CD14-positive monocyte (primary cell): ENCODE measurements at regions not wholly inside any gene's neighbourhood (a gene's known extent, or its start where the extent isn't known, plus 50 kb on each side); places are given as distances from the start of the nearest gene placed in this dataset.
A peak's percentile ranks its signal among the peaks of the same experiment; 100 is the strongest.

ENCODE experiments used
- DNase-seq, 3 donors: peaks; one replicate each; pipeline ENCODE4 v3.0.0-alpha.2; 2011 to 2022
- H2AFZ ChIP-seq: 2 replicates; pipeline ENCODE4 v1.6.0; 2012; ENCODE audit warnings: mild to moderate bottlenecking, low read depth, low read length, inconsistent platforms; ENCODE audit not compliant: insufficient read depth, poor library complexity, severe bottlenecking
- H3K27ac ChIP-seq, 2 donors: 1 replicate in 1 of 2; 2 replicates in 1 of 2; pipeline ENCODE4 v1.5.1; 2012 to 2013; ENCODE audit warnings: low read length in 2 of 2, control low read depth in 1 of 2, inconsistent platforms in 1 of 2, low read depth in 1 of 2, mild to moderate bottlenecking in 1 of 2
- H3K27me3 ChIP-seq, 2 donors: one replicate each; pipeline versions ENCODE4 v1.6.0 to v1.6.1; 2011 to 2013; ENCODE audit warnings: low read length in 2 of 2; ENCODE audit not compliant: control insufficient read depth in 2 of 2, insufficient read depth in 2 of 2
- H3K36me3 ChIP-seq, 2 donors: replicated peaks in 1 of 2; 1 replicate in 1 of 2; 2 replicates in 1 of 2; pipeline versions ENCODE4 v1.5.1 to v1.6.1; 2012 to 2013; ENCODE audit warnings: low read length in 2 of 2, control low read depth in 1 of 2, inconsistent platforms in 1 of 2, mild to moderate bottlenecking in 1 of 2; ENCODE audit not compliant: insufficient read depth in 2 of 2, control insufficient read depth in 1 of 2
- H3K4me1 ChIP-seq, 2 donors: 1 replicate in 1 of 2; 2 replicates in 1 of 2; pipeline versions ENCODE4 v1.5.1 to v1.6.1; 2012 to 2013; ENCODE audit warnings: low read length in 2 of 2, control low read depth in 1 of 2, inconsistent platforms in 1 of 2, mild to moderate bottlenecking in 1 of 2, moderate library complexity in 1 of 2; ENCODE audit not compliant: insufficient read depth in 2 of 2, control insufficient read depth in 1 of 2
- H3K4me2 ChIP-seq: replicated peaks from 2 replicates; pipeline ENCODE3; 2012; ENCODE audit warnings: low read length, moderate library complexity, mild to moderate bottlenecking; ENCODE audit not compliant: poor library complexity, severe bottlenecking; ENCODE audit errors: extremely low read depth
- H3K4me3 ChIP-seq, 3 experiments: fragments of 200-600 bp in 1 of 3; sonication (generic) in 1 of 3; replicated peaks in 1 of 3; 1 replicate in 2 of 3; 2 replicates in 1 of 3; pipeline ENCODE4 v1.5.1; 2011 to 2013; ENCODE audit warnings: low read length in 3 of 3, mild to moderate bottlenecking in 3 of 3, control low read depth in 2 of 3, low read depth in 2 of 3, inconsistent platforms in 1 of 3, moderate library complexity in 1 of 3
- H3K79me2 ChIP-seq: 2 replicates; pipeline ENCODE4 v1.6.0; 2012; ENCODE audit warnings: mild to moderate bottlenecking, control low read depth, inconsistent platforms, low read length, moderate library complexity; ENCODE audit not compliant: insufficient read depth
- H3K9ac ChIP-seq: 2 replicates; pipeline ENCODE4 v1.6.0; 2017; ENCODE audit warnings: low read length, mild to moderate bottlenecking; ENCODE audit not compliant: insufficient read depth, poor library complexity, severe bottlenecking
- H3K9me3 ChIP-seq, 2 donors: replicated peaks in 1 of 2; 1 replicate in 1 of 2; 2 replicates in 1 of 2; pipeline versions ENCODE4 v1.5.1 to v1.6.1; 2012 to 2013; ENCODE audit warnings: low read length in 2 of 2, control low read depth in 1 of 2; ENCODE audit not compliant: control insufficient read depth in 1 of 2, insufficient read depth in 1 of 2
- H4K20me1 ChIP-seq: 2 replicates; pipeline ENCODE4 v1.6.0; 2012; ENCODE audit warnings: mild to moderate bottlenecking, low read length, control low read depth, moderate library complexity; ENCODE audit not compliant: insufficient read depth
- H3K27ac Mint-ChIP-seq, 7 donors: one replicate each; pipeline ENCODE4 v1.8.0; 2020; ENCODE audit warnings: mild to moderate bottlenecking in 7 of 7, mixed read lengths in 7 of 7, moderate library complexity in 6 of 7, inconsistent platforms in 2 of 7
- H3K27me3 Mint-ChIP-seq, 3 donors: one replicate each; pipeline ENCODE4 v1.8.0; 2021 to 2022; ENCODE audit warnings: low read depth in 3 of 3, mild to moderate bottlenecking in 3 of 3, mixed read lengths in 3 of 3, moderate library complexity in 3 of 3, inconsistent platforms in 1 of 3
- H3K36me3 Mint-ChIP-seq, 2 donors: one replicate each; pipeline ENCODE4 v1.8.0; 2020; ENCODE audit warnings: mixed read lengths in 2 of 2, inconsistent platforms in 1 of 2, mild to moderate bottlenecking in 1 of 2
- H3K4me1 Mint-ChIP-seq: one replicate; pipeline ENCODE4 v1.8.0; 2020; ENCODE audit warnings: mild to moderate bottlenecking, mixed read lengths
- H3K4me3 Mint-ChIP-seq, 2 donors: one replicate each; pipeline ENCODE4 v1.8.0; 2020; ENCODE audit warnings: mild to moderate bottlenecking in 2 of 2, mixed read lengths in 2 of 2, moderate library complexity in 1 of 2
- H3K9me3 Mint-ChIP-seq, 7 donors: one replicate each; pipeline ENCODE4 v1.8.0; 2020 to 2022; ENCODE audit warnings: mixed read lengths in 7 of 7, mild to moderate bottlenecking in 6 of 7, moderate library complexity in 6 of 7, inconsistent platforms in 2 of 7
- WGBS: methylation state at CpG from one replicate; pipeline ENCODE4 v1.1.5; 2013; ENCODE audit warnings: missing lambda C conversion rate; ENCODE audit not compliant: insufficient coverage; 5-methylcytosine and 5-hydroxymethylcytosine counted together
- intact Hi-C, 2 donors: fragments of 100-400 bp; cut with micrococcal nuclease; formaldehyde crosslinking; loops; one replicate each; pipeline versions ENCODE4 v1.15.0 to v1.15.1; 2023
- TF ChIP-seq, protein P1 (sequence below): fragments of 200-600 bp; IDR thresholded peaks from one replicate; pipeline ENCODE4 v1.8.0; 2022; ENCODE audit warnings: antibody characterized with exemption, mild to moderate bottlenecking

DNA sequence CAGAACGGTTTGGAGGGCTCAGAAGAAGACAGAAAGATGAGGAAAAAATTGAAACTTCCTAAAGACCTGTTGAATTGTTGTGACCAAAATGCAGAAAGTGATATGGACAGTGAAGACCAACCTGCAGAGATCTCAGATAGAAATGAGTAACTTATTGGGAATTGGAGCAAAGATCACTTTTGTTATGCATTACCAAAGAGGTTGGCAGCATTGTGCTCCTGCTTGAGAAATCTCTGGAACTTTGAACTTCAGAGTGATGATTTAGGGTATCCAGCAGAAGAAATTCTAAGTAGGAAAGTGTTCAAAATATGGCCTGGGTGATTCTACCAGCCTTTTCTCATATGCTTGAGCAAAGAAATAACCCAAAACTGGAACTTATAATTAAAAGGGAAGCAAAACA is 136.0 kb downstream of the GJA1 start:
- no peaks in the 10 kb centered on the region for H3K36me3 ChIP-seq
- intact Hi-C loops: no loop called here
- no peaks in the 10 kb centered on the region for H4K20me1 ChIP-seq
- peaks cover 0 to 11% (median 6%) of the 10 kb centered on the region in 7 donors for H3K9me3 Mint-ChIP-seq
- no peaks in the 10 kb centered on the region for H3K27me3 ChIP-seq
- DNase-seq: no peak
- H3K4me1 Mint-ChIP-seq: peaks cover 12% of the 10 kb centered on the region
- H3K27ac ChIP-seq: no peak overlapping the region
- WGBS: 100% methylated on average over 1 of the region's 1 CpG
- no peaks in the 10 kb centered on the region for H3K36me3 Mint-ChIP-seq
- no peak overlapping the region for H2AFZ ChIP-seq
- no peak overlapping the region for H3K9ac ChIP-seq
- no peak overlapping the region for H3K4me2 ChIP-seq
- H3K79me2 ChIP-seq: no peaks in the 10 kb centered on the region
- no peak overlapping the region for H3K27ac Mint-ChIP-seq
- H3K4me3 ChIP-seq: no peak overlapping the region
- no peak overlapping the region for H3K4me3 Mint-ChIP-seq
- H3K4me1 ChIP-seq: peaks cover 8% of the 10 kb centered on the region in 2 donors
- TF ChIP-seq, protein P1, sequence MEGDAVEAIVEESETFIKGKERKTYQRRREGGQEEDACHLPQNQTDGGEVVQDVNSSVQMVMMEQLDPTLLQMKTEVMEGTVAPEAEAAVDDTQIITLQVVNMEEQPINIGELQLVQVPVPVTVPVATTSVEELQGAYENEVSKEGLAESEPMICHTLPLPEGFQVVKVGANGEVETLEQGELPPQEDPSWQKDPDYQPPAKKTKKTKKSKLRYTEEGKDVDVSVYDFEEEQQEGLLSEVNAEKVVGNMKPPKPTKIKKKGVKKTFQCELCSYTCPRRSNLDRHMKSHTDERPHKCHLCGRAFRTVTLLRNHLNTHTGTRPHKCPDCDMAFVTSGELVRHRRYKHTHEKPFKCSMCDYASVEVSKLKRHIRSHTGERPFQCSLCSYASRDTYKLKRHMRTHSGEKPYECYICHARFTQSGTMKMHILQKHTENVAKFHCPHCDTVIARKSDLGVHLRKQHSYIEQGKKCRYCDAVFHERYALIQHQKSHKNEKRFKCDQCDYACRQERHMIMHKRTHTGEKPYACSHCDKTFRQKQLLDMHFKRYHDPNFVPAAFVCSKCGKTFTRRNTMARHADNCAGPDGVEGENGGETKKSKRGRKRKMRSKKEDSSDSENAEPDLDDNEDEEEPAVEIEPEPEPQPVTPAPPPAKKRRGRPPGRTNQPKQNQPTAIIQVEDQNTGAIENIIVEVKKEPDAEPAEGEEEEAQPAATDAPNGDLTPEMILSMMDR: no peak
- H3K27me3 Mint-ChIP-seq: peaks cover 0 to 2% (median 0%) of the 10 kb centered on the region in 3 donors
- peaks cover 0 to 4% of the 10 kb centered on the region in 2 donors for H3K9me3 ChIP-seq

DNA sequence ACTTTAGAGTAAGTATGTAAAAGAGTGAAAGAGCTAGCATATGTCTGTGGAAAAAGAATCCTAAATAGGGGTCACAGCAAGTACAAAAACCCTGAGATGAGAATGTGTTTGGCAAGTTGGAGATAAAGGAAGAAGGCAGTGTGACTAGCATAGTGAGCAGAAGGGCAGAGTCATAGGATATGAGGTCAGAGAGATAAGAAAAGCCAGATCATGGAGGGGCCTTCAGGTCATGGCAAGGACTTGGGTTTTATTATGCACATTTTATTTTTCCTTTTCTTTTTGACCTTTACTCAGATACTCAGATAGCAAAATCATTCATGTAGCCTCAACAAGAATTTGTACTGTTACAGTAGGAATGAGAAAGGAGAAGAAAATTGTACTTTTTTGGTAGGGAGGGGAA is 138.0 kb downstream of the GJA1 start:
- peaks cover 17 to 19% of the 10 kb centered on the region in 2 donors for H3K4me1 ChIP-seq
- TF ChIP-seq, protein P1: no peak
- no peaks in the 10 kb centered on the region for H3K79me2 ChIP-seq
- H3K36me3 ChIP-seq: no peaks in the 10 kb centered on the region
- H3K27me3 ChIP-seq: no peaks in the 10 kb centered on the region
- peak overlapping the region in 1 of 3 experiments; percentile 56 for H3K4me3 ChIP-seq
- intact Hi-C loops: no loop called here
- H2AFZ ChIP-seq: peak overlapping the region; percentile 29
- peak overlapping the region; percentile 36 for H3K4me2 ChIP-seq
- H3K27ac ChIP-seq: peak overlapping the region in 1 of 2 donors; percentile 51
- peaks cover 0 to 4% of the 10 kb centered on the region in 2 donors for H3K9me3 ChIP-seq
- Mint-ChIP-seq H3K4me1 (peaks cover 21% of the 10 kb centered on the region), H3K27me3 (peaks cover 0 to 2% (median 0%) of the 10 kb centered on the region in 3 donors), H3K9me3 (peaks cover 0 to 13% (median 6%) of the 10 kb centered on the region in 7 donors), H3K4me3 (no peak overlapping the region), H3K27ac (peak overlapping the region in 6 of 7 donors; percentile 65 to 85 (median 81)), H3K36me3 (no peaks in the 10 kb centered on the region)
- no peaks in the 10 kb centered on the region for H4K20me1 ChIP-seq
- no peak overlapping the region for H3K9ac ChIP-seq
- DNase-seq: no peak
